Prostate gland (tissue), 2 donors: ENCODE measurements at regions not wholly inside any gene's neighbourhood (a gene's known extent, or its start where the extent isn't known, plus 50 kb on each side); places are given as distances from the start of the nearest gene placed in this dataset.

Experiments used
- POLR2A ChIP-seq: fragments of 450-650 bp; IDR thresholded peaks from one replicate; pipeline ENCODE4 v1.6.1; 2016; ENCODE audit warnings: antibody characterized with exemption, mild to moderate bottlenecking
- POLR2AphosphoS5 ChIP-seq: sonication (generic); formaldehyde crosslinking; IDR thresholded peaks from one replicate; pipeline ENCODE4 v1.6.1; 2017; ENCODE audit warnings: antibody characterized with exemption
- TF ChIP-seq, protein P1 (sequence below), 4 experiments: fragments of 200-600 bp in 2 of 4; fragments of 450-650 bp in 2 of 4; sonication (generic) in 2 of 4; IDR thresholded peaks; 1 replicate in 3 of 4; 2 replicates in 1 of 4; pipeline ENCODE4 v1.5.1; 2016 to 2019; ENCODE audit warnings: antibody characterized with exemption in 4 of 4, mild to moderate bottlenecking in 2 of 4, moderate library complexity in 2 of 4

DNA sequence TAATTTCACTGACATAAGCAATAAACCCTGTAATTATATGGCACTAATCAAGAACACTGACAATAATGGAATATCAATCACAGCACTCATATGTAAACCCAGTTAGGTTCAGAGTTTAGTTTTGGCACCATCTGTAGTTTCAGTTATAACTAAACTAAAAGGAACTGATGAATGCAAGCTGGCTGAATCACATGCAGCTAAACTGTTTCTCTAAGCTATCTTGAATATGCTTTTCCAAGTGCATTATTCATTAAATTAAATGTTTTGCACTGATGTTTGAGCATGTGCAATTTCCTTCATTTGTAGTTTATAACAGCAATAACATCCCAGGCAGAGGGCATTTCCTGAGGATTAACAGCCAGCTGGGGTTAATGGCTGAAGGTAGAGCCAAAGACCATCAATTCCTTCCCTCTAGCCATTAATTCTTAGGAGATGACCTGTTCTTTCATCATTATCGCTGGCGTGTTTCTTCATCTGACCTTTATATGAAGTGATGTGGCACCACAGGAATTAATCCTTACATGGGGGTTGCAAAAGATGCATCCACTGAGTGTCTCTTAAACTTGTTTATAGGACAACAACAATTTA lies 562.8 kb upstream of the IGFBP7 start:
- no peak for TF ChIP-seq POLR2A
- TF ChIP-seq, protein P1, sequence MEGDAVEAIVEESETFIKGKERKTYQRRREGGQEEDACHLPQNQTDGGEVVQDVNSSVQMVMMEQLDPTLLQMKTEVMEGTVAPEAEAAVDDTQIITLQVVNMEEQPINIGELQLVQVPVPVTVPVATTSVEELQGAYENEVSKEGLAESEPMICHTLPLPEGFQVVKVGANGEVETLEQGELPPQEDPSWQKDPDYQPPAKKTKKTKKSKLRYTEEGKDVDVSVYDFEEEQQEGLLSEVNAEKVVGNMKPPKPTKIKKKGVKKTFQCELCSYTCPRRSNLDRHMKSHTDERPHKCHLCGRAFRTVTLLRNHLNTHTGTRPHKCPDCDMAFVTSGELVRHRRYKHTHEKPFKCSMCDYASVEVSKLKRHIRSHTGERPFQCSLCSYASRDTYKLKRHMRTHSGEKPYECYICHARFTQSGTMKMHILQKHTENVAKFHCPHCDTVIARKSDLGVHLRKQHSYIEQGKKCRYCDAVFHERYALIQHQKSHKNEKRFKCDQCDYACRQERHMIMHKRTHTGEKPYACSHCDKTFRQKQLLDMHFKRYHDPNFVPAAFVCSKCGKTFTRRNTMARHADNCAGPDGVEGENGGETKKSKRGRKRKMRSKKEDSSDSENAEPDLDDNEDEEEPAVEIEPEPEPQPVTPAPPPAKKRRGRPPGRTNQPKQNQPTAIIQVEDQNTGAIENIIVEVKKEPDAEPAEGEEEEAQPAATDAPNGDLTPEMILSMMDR (IDR thresholded peaks at IDR 0.05): no peak
- TF ChIP-seq POLR2AphosphoS5: no peak
